ENCODE measurements at regions not wholly inside any gene's neighbourhood (a gene's known extent, or its start where the extent isn't known, plus 50 kb on each side); places are given as distances from the start of the nearest gene placed in this dataset.

GRCh38 chr3:117266806-117267205 is 557.2 kb downstream of the TUSC7 start:
- no peak for DNase-seq

- no peak for DNase-seq
Measured at GRCh38 chr3:117268318-117268717, 558.7 kb downstream of the TUSC7 start.

GRCh38 chr3:117272274-117272673 is 562.7 kb downstream of the TUSC7 start:
- no peak for DNase-seq

DNA sequence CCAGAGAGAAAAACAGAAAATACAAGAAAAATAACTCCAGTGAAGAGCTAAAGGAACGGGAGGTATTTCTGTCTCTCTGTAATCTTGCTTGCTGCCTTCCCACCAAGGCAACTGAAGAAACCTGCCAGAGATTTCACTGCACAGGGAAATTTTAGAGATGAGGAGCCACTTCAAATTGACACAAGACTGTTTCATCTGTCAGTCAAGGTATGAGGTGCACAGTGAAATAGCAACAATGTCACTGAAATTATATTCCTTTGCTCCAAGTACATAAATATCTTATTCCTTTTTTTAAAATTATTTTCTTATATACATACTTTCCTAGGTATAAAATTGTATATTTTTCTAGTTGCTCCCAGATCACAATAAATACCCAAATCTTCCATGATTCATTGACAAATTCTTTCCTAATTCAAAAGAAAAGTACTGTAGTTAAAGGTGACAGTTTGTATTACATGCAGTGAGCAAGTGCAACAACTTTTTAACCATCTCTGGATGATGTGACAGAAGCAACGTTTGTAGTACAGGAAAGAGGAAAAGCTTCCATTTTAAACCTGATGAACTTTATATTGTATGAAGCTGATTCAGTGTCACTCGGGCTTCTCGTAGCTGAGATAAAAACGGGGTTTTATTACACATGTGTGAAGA is 563.4 kb downstream of the TUSC7 start:
- DNase-seq, result no peak

- DNase-seq, result no peak
Measured at GRCh38 chr3:117277816-117278215, 568.2 kb downstream of the TUSC7 start.

DNA sequence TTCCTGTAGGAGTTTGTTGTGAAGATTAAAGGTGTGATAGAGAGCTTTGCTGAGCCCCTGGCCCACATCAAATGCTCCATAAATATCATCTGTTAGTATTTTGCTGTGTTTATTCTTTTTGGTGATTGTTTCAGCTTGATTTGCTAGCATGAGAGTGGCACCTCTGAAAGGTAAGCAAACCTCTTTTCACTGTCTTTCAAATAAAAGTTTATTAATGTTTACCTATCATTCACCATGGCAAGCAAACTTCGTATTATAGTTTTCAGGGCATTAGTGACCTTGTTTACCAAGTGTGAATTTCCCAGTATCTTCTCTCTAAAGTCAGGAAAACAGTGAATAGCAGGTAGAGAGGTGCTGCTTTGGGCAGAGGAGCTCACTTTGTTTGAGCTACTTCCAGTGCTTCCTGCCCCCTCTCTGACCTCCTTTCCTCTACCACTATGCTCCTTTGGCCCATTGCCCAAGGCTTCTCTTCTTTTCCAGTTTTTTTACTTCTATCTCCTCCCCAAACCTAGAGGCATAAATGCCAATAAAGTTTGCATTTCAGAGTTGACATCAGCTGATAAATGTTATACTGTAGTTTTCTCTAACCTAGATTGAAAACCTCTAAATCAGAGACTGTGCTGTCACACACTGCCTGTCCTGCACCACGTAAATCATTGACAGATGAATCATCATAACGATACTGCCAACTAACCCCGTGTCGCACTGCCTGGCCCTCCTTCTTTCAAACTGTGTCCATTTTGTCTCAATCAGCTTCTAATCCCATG is 569.0 kb downstream of the TUSC7 start:
- no peak for DNase-seq

DNA sequence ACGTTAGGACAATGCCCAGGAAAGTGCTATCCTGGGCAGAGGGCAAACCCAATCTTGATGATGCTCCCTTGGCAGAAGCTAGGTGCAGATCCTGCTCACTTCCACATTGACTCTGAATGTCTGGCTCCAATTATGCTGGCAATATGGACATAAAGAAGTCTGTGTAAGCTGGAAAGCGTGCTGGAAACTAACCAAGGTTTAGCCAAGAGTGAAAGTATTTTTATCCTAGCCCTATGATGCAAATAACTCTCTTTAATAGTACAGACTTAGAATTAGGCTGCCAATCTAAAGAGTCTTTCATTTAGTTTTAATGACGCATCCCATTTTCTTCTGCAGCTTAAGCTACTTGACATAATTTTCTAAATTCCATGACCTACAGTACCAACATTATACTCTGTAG is 571.8 kb downstream of the TUSC7 start:
- DNase-seq, result no peak

DNA sequence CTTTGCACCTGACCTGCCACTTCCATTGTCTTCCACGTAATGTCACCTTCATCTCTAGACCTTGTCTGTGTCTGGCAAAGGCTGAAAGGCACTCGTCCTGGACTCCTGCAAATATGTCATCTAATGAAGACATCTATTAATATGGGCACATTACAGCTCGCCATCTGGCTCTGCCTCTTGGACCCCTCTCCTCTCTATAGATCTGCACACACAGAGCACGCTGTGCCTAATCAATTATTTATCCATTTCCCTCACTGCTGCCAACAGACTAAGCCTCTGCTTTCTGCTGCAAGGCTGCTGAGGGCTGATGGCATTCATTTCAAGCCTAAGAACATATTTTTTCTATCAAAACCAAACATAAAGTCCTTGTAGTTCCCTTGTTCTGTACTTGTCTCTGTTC is 573.0 kb downstream of the TUSC7 start:
- no peak for DNase-seq

- no peak for DNase-seq
Measured at GRCh38 chr3:117285737-117286136, 576.2 kb downstream of the TUSC7 start.

DNA sequence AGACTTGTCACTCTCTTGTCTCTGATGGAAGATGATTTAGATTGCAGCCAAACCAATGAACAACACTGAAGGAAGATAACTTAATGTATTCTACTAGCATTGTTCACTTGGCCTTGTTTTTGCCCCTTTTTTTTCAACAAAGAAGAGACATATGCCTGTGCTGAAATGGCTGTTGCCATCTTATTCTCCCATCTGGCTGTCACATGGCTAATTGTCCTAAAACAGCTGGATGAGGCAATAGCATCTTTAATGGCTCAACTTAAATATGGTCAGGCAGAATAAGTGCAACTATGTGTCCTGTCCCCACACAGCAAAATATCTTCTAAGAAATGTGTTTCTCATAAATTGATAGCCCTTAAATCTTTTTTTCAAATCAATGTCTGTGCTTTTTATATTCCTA is 576.9 kb downstream of the TUSC7 start:
- no peak for DNase-seq

DNA sequence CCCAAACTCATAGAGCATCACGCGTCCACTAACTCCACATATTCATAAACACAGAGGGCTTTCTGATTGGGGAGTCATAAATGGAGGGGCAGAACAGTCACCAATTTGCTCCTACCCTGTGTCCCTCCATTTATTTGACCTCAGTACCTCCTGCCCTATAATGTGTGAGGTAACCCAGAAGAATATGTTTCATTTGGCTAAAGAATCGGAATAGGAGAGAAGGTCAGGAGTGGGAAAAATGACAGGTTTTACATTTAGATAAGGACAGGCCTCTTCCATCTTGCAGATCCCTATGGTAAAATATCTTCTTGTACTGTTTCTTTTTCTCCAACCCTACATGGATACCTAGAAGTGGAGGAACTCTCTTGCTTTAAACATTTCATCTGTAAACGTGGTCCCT is 578.0 kb downstream of the TUSC7 start:
- no peak for DNase-seq

- DNase-seq, result no peak
Measured at GRCh38 chr3:117291476-117291875, 581.9 kb downstream of the TUSC7 start.

DNA sequence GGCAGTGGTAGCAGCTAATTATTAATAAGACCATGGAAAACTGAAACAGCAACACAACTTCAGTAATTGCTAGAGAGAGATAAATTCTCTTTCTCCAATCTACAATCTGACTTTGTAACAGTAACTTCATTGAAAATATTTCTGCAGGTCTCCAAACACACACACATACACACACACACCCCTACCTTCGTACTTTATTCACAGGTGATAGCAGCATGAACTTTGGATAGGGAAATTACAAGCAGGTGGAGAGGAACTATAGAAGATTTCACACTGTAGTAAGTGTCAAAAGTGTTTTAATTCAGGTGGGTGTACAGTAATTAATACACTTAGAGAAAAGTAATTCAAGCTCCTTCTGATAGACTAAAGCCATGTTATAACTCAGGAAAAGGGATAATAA is 587.5 kb downstream of the TUSC7 start:
- DNase-seq, result no peak

GRCh38 chr3:117297541-117297940 is 588.0 kb downstream of the TUSC7 start:
- no peak for DNase-seq

GRCh38 chr3:117298273-117298672 is 588.7 kb downstream of the TUSC7 start:
- DNase-seq, result no peak

GRCh38 chr3:117302428-117302827 is 592.8 kb downstream of the TUSC7 start:
- DNase-seq, result no peak

DNA sequence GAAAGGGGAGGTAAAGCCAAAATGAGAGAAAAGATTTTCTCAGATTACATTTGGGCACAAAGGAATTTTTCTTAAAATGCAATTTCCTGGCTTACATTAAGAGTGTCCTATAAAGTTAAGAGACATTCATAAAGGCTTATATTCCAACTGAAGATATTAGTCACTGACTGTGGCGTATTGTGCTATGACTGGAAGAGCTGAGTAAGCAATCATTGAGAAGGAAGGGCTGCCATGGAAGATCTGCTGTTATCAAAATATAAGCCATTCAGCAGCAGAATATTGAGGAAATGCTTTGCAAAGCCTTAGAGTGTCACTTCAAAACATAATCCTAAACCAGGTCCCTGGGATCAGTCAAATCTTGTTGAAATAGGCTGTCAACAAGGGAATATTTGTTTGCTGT is 593.9 kb downstream of the TUSC7 start:
- no peak for DNase-seq

DNA sequence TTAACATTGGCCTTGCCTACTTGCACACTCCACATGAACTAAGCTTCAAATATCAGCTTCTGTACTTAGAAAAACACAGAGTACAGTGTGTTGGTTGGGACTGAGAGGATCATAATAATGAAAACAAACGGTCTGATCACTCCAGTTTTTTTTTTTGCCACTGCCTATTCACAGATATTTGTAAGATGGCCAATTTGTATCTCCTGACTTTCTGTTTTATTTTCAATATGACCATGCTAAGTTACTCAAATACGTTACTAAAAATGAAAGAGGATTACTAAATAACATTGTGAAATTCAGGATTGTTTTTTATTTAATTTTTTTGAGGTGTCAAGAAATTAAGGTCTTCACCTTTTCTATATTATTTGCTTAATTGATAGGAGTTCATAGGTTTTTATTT is 595.1 kb downstream of the TUSC7 start:
- no peak for DNase-seq

- DNase-seq, result no peak
Measured at GRCh38 chr3:117305681-117306080, 596.1 kb downstream of the TUSC7 start.

DNA sequence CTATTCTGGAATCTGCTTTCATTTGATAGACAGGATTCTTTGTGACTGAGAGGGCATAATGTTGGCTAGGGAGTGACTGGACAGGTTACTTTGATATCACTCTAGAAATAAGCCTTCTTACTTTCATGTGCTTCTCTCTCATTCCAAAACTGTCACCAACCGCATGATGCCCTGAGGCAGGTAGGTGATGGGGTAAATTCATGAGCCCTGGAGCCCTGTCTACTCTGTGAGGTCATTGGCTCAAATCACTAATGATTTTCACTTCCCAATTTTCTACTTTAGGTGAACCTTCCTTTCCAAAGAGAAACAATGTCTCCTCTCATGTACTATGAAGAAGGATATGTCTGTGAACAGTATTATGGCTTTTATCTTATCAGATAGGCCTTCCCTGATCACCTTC is 596.7 kb downstream of the TUSC7 start:
- no peak for DNase-seq

- no peak for DNase-seq
Measured at GRCh38 chr3:117308353-117308752, 598.8 kb downstream of the TUSC7 start.

DNA sequence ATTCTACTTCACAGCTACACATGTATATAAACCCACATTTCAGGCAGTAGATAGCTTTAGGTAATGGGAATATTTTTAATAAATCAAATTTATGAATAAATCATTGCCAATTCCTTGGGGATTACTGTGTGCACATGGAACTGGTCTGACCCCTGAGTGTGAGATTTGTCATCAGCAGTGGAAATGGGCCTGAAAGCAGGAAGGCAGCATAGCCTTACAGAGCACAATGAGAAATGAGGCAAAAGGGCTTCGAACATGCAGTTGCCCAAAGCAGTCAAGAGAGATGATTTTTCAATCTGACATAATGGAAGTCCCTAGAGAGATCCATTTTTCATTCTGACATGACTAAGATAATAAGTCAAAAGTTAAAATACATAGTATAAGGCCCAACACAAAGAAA is 599.2 kb downstream of the TUSC7 start:
- DNase-seq, result no peak

GRCh38 chr3:117310536-117310935 is 601.0 kb downstream of the TUSC7 start:
- no peak for DNase-seq

GRCh38 chr3:117314441-117315150 is 605.0 kb downstream of the TUSC7 start:
- no peak for DNase-seq
